ENCODE measurements at regions not wholly inside any gene's neighbourhood (a gene's known extent, or its start where the extent isn't known, plus 50 kb on each side); places are given as distances from the start of the nearest gene placed in this dataset.
"Not testable (repeated sequence)": the region's sequence is repeated elsewhere in the genome, so short reads cannot be mapped to it uniquely, and the experiment has no call there.

GRCh38 chr2:186972281-186972970 lies 123.5 kb upstream of the ZSWIM2 start:
- no peak overlapping the region for H3K4me3 ChIP-seq (ENCODE audit: low read depth, low read length)
- no peak for DNase-seq (ENCODE audit: low read depth)

GRCh38 chr2:186968277-186968676 lies 119.3 kb upstream of the ZSWIM2 start:
- no peak overlapping the region for H3K4me3 ChIP-seq (ENCODE audit: low read depth, low read length)
- DNase-seq (ENCODE audit: low read depth) = no peak

GRCh38 chr2:186966015-186966414 lies 117.0 kb upstream of the ZSWIM2 start:
- H3K4me3 ChIP-seq (ENCODE audit: low read depth, low read length) = no peak overlapping the region
- DNase-seq (ENCODE audit: low read depth) = no peak

GRCh38 chr2:186962085-186962747 lies 113.2 kb upstream of the ZSWIM2 start:
- no peak for DNase-seq (ENCODE audit: low read depth)
- no peak overlapping the region for H3K4me3 ChIP-seq (ENCODE audit: low read depth, low read length)

GRCh38 chr2:186960241-186960640 lies 111.3 kb upstream of the ZSWIM2 start:
- not testable (repeated sequence) for DNase-seq (ENCODE audit: low read depth); H3K4me3 ChIP-seq (ENCODE audit: low read depth, low read length)

GRCh38 chr2:186959486-186959885 lies 110.5 kb upstream of the ZSWIM2 start:
- DNase-seq (ENCODE audit: low read depth) = no peak
- H3K4me3 ChIP-seq (ENCODE audit: low read depth, low read length) = no peak overlapping the region

GRCh38 chr2:186950694-186951093 lies 101.7 kb upstream of the ZSWIM2 start:
- H3K4me3 ChIP-seq (ENCODE audit: low read depth, low read length) = no peak overlapping the region
- DNase-seq (ENCODE audit: low read depth) = no peak

- H3K4me3 ChIP-seq (ENCODE audit: low read depth, low read length) = no peak overlapping the region
- no peak for DNase-seq (ENCODE audit: low read depth)
These were observed 100.8 kb upstream of the ZSWIM2 start for GRCh38 chr2:186949726-186950256.

GRCh38 chr2:186947516-186947915 lies 98.5 kb upstream of the ZSWIM2 start:
- no peak overlapping the region for H3K4me3 ChIP-seq (ENCODE audit: low read depth, low read length)
- DNase-seq (ENCODE audit: low read depth) = no peak

- no peak for DNase-seq (ENCODE audit: low read depth)
- no peak overlapping the region for H3K4me3 ChIP-seq (ENCODE audit: low read depth, low read length)
These were observed 98.0 kb upstream of the ZSWIM2 start for GRCh38 chr2:186946896-186947467.

- no peak overlapping the region for H3K4me3 ChIP-seq (ENCODE audit: low read depth, low read length)
- DNase-seq (ENCODE audit: low read depth) = no peak
These were observed 92.9 kb upstream of the ZSWIM2 start for GRCh38 chr2:186941853-186942252.

GRCh38 chr2:186940463-186940862 lies 91.5 kb upstream of the ZSWIM2 start:
- no peak overlapping the region for H3K4me3 ChIP-seq (ENCODE audit: low read depth, low read length)
- DNase-seq (ENCODE audit: low read depth) = no peak

GRCh38 chr2:186934420-186934819 lies 85.5 kb upstream of the ZSWIM2 start:
- no peak overlapping the region for H3K4me3 ChIP-seq (ENCODE audit: low read depth, low read length)
- no peak for DNase-seq (ENCODE audit: low read depth)

- no peak overlapping the region for H3K4me3 ChIP-seq (ENCODE audit: low read depth, low read length)
- no peak for DNase-seq (ENCODE audit: low read depth)
These were observed 78.9 kb upstream of the ZSWIM2 start for GRCh38 chr2:186927867-186928191.

- no peak overlapping the region for H3K4me3 ChIP-seq (ENCODE audit: low read depth, low read length)
These were observed 78.4 kb upstream of the ZSWIM2 start for GRCh38 chr2:186927185-186927866.

GRCh38 chr2:186925514-186925913 lies 76.5 kb upstream of the ZSWIM2 start:
- no peak overlapping the region for H3K4me3 ChIP-seq (ENCODE audit: low read depth, low read length)
- no peak for DNase-seq (ENCODE audit: low read depth)

More at GRCh38 chr2:186927185-186927866, 78.4 kb upstream of the ZSWIM2 start:
- no peak for DNase-seq (ENCODE audit: low read depth)

GRCh38 chr2:186922316-186922715 lies 73.3 kb upstream of the ZSWIM2 start:
- H3K4me3 ChIP-seq (ENCODE audit: low read depth, low read length) = not testable (repeated sequence)

GRCh38 chr2:186919296-186919695 lies 70.3 kb upstream of the ZSWIM2 start:
- peak; percentile 74 for DNase-seq (ENCODE audit: low read depth)
- H3K4me3 ChIP-seq (ENCODE audit: low read depth, low read length) = no peak overlapping the region

More at GRCh38 chr2:186922316-186922715, 73.3 kb upstream of the ZSWIM2 start:
- not testable (repeated sequence) for DNase-seq (ENCODE audit: low read depth)

GRCh38 chr2:186918495-186918894 lies 69.5 kb upstream of the ZSWIM2 start:
- H3K4me3 ChIP-seq (ENCODE audit: low read depth, low read length) = no peak overlapping the region
- DNase-seq (ENCODE audit: low read depth) = no peak

GRCh38 chr2:186917866-186918265 lies 68.9 kb upstream of the ZSWIM2 start:
- H3K4me3 ChIP-seq (ENCODE audit: low read depth, low read length) = no peak overlapping the region
- DNase-seq (ENCODE audit: low read depth) = no peak

All from skeletal muscle cell (primary cell).